B cell (primary cell): ENCODE measurements at regions not wholly inside any gene's neighbourhood (a gene's known extent, or its start where the extent isn't known, plus 50 kb on each side); places are given as distances from the start of the nearest gene placed in this dataset.

ENCODE experiments used
- CTCF ChIP-seq: fragments of 200-600 bp; IDR thresholded peaks from one replicate; pipeline ENCODE4 v1.8.0; 2022; ENCODE audit warnings: antibody characterized with exemption, mild to moderate bottlenecking
- EZH2 ChIP-seq: IDR thresholded peaks from 2 replicates; pipeline ENCODE4 v1.6.1; 2012; ENCODE audit warnings: borderline replicate concordance, low read depth, mild to moderate bottlenecking, moderate library complexity, low read length; ENCODE audit not compliant: insufficient read depth, poor library complexity, severe bottlenecking

DNA sequence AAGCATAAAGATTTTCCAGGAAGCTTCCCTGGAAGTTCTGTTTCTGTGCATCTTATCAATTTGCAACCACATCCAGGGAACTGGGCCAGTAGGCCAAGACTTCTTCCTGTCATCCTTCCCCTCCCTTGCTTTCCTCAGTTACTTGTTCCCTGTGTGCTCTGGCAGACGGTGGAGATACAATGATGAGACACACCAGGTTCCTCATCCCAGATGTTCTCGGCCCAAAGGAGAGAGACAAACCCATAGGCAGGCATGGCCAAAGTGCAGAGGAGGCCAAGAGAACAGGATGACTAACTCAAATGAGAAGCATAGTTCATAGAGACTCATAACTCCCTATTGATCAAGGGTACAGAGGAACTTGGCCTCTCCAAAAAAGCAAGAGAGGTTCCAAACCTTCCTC is 652.6 kb downstream of the CCDC171 start:
- TF ChIP-seq EZH2, result no peak
- TF ChIP-seq CTCF, result no peak
